Calu3 (cell line): ENCODE measurements at regions not wholly inside any gene's neighbourhood (a gene's known extent, or its start where the extent isn't known, plus 50 kb on each side); places are given as distances from the start of the nearest gene placed in this dataset.

Experiments
- BruUV-seq: library from RNA; stranded (reverse); fragments of 400-500 nt; replicated peaks from 2 replicates; lab custom pipeline; 2021; lab: Mats Ljungman, UMichigan
- CTCF ChIA-PET: fragments of 300-600 bp; sonication (Branson Sonifier 250); formaldehyde crosslinking; loops from one replicate; lab custom pipeline; 2022; ENCODE audit warnings: antibody characterized with exemption; lab: Charles Lee
- DNase-seq: peaks from one replicate; pipeline ENCODE4 v3.0.0; 2022
- H3K27ac Mint-ChIP-seq: one replicate; pipeline ENCODE4 v1.8.0; 2022; ENCODE audit warnings: mixed read lengths; ENCODE audit not compliant: unreplicated experiment
- H3K27me3 Mint-ChIP-seq: one replicate; pipeline ENCODE4 v1.8.0; 2022; ENCODE audit warnings: mixed read lengths; ENCODE audit not compliant: unreplicated experiment
- H3K36me3 Mint-ChIP-seq: one replicate; pipeline ENCODE4 v1.8.0; 2022; ENCODE audit warnings: mild to moderate bottlenecking, moderate library complexity, mixed read lengths; ENCODE audit not compliant: insufficient read depth, unreplicated experiment
- H3K4me1 Mint-ChIP-seq: one replicate; pipeline ENCODE4 v1.8.0; 2022; ENCODE audit warnings: mild to moderate bottlenecking, low read depth, mixed read lengths; ENCODE audit not compliant: unreplicated experiment
- H3K4me3 Mint-ChIP-seq: one replicate; pipeline ENCODE4 v1.8.0; 2022; ENCODE audit warnings: mild to moderate bottlenecking, low read depth, moderate library complexity, mixed read lengths; ENCODE audit not compliant: unreplicated experiment
- H3K9me3 Mint-ChIP-seq: one replicate; pipeline ENCODE4 v1.8.0; 2022; ENCODE audit warnings: low read depth, mixed read lengths; ENCODE audit not compliant: unreplicated experiment
- intact Hi-C: fragments of 100-400 bp; cut with micrococcal nuclease; formaldehyde crosslinking; loops from one replicate; pipeline ENCODE4 v1.10.0; 2022; ENCODE audit not compliant: unreplicated experiment
- TF ChIP-seq, protein P1 (sequence below): fragments of 200-600 bp; IDR thresholded peaks from one replicate; pipeline ENCODE4 v1.8.0; 2022; ENCODE audit warnings: antibody characterized with exemption; ENCODE audit not compliant: unreplicated experiment

DNA sequence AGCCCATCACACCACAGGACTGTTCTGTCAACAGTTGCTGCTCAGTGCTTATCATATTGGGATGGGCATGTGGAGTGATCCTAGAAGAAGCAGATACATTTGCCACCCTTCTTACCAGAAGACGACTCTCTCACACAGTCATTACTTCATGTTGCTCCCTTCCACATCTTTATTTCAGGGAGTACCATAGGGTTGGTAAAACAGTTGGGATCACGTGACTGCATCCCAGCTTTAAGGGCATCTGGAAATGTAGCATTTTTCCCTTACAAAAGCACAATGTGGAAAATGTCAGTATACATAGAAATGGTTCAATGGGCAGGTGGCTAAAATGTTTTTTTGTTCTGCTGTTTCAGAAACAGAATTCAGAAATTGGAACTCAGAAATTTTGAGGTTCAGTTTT is 791.0 kb downstream of the OTOL1 start:
- TF ChIP-seq, protein P1, sequence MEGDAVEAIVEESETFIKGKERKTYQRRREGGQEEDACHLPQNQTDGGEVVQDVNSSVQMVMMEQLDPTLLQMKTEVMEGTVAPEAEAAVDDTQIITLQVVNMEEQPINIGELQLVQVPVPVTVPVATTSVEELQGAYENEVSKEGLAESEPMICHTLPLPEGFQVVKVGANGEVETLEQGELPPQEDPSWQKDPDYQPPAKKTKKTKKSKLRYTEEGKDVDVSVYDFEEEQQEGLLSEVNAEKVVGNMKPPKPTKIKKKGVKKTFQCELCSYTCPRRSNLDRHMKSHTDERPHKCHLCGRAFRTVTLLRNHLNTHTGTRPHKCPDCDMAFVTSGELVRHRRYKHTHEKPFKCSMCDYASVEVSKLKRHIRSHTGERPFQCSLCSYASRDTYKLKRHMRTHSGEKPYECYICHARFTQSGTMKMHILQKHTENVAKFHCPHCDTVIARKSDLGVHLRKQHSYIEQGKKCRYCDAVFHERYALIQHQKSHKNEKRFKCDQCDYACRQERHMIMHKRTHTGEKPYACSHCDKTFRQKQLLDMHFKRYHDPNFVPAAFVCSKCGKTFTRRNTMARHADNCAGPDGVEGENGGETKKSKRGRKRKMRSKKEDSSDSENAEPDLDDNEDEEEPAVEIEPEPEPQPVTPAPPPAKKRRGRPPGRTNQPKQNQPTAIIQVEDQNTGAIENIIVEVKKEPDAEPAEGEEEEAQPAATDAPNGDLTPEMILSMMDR, result no peak
- Mint-ChIP-seq H3K36me3 (no peaks in the 10 kb centered on the region), H3K4me1 (peaks cover 13% of the 10 kb centered on the region), H3K4me3 (no peak overlapping the region), H3K27me3 (no peaks in the 10 kb centered on the region), H3K27ac (no peak overlapping the region), H3K9me3 (no peaks in the 10 kb centered on the region)
- intact Hi-C loops, result loop anchor here (5.0 kb wide), 4 partner anchors 435 to 1665 kb away; no protein-coding TSS in a partner anchor
- no TSS peak for BruUV-seq
- no peak for DNase-seq
- CTCF ChIA-PET, result no interaction called here

- Mint-ChIP-seq H3K9me3 (peaks cover 2% of the 10 kb centered on the region), H3K4me3 (no peak overlapping the region), H3K27ac (no peak overlapping the region), H3K4me1 (peaks cover 39% of the 10 kb centered on the region), H3K36me3 (no peaks in the 10 kb centered on the region), H3K27me3 (no peaks in the 10 kb centered on the region)
- no peak for DNase-seq
- no TSS peak for BruUV-seq
- CTCF ChIA-PET, result interaction anchor here (0.6 kb wide), 1 partner anchor 141 kb away, joined by 3 read pairs; no protein-coding TSS in a partner anchor
- intact Hi-C loops, result loop anchor here (10.0 kb wide), 3 partner anchors 432 to 742 kb away; no protein-coding TSS in a partner anchor
- TF ChIP-seq, protein P1, result no peak
Observed at GRCh38 chr3:162292409-162292808, 795.8 kb downstream of the OTOL1 start.

DNA sequence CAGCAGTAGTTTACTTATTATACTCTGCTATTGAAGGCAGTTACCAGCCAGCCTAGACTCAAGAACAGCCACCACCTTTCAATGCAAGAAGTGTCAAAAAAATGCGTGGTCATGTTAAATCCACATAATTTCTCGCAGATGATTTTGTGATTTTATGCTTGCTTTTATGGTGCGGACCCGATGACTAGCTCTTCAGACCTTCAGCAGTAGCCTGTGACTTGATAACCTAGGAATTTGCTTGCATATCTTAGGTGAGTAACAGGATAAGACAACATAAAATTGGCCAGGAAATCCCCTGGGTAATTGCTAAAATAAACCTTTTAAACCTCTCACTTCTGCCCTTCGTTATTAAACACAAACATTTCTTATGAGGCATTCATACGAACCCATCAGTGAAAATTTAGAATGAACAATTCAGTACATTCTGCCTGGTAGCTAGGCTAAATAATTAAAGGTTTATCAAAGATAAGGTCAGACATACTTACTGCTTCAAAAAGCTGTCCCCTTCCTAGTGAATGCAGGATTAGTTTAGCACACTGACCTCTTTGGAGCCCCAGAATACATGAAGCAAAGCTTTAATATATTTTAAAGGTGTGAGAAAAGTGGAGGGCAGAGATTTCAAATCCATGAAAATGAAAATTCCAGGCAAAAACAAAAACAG is 798.8 kb downstream of the OTOL1 start:
- TF ChIP-seq, protein P1, result no peak
- Mint-ChIP-seq H3K36me3 (no peaks in the 10 kb centered on the region), H3K27ac (peak overlapping the region; percentile 40), H3K27me3 (no peaks in the 10 kb centered on the region), H3K4me1 (peaks cover 41% of the 10 kb centered on the region), H3K4me3 (peak overlapping the region; percentile 11), H3K9me3 (peaks cover 2% of the 10 kb centered on the region)
- intact Hi-C loops, result loop anchor here (5.0 to 10.0 kb wide), 4 partner anchors 197 to 739 kb away; no protein-coding TSS in a partner anchor
- CTCF ChIA-PET, result interaction anchor here (1.2 kb wide), 1 partner anchor 9 kb away, joined by 4 read pairs; no protein-coding TSS in a partner anchor
- DNase-seq, result peak; percentile 47
- BruUV-seq, result no TSS peak

DNA sequence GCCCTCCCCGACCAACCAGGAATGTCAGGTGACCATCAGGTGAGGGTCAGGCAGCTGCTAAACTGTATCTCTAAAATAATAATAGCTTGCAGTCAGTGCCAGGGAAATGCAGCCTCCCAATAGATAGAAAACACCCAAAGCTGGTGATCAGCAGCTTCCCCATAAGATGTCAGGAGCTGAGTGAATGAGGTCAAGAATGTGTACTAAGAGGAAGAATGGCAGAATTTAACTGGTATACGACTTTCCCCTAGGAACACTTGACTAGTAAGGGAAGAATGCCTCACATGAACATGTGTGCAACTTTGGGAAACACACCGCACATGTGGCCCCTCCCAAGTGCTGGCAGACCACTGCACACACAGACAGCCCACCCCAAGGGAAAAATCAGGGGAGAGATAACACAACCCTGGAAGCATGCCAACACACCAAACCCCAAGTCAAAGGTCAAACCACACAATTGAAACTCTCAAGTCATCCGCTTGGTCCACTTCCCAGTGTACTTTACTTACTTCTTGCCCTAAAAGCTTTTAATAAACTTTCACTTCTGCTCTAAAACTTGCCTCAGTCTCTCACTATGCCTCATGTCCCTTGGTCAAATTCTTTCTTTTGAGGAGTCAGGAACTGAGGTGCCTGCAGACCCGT is 806.5 kb downstream of the OTOL1 start:
- no peaks in the 10 kb centered on the region for H3K27me3 Mint-ChIP-seq
- no peaks in the 10 kb centered on the region for H3K36me3 Mint-ChIP-seq
- DNase-seq, result no peak
- TF ChIP-seq, protein P1, result no peak
- H3K9me3 Mint-ChIP-seq, result no peaks in the 10 kb centered on the region
- CTCF ChIA-PET, result no interaction called here
- BruUV-seq, result no TSS peak
- H3K4me3 Mint-ChIP-seq, result no peak overlapping the region
- H3K4me1 Mint-ChIP-seq, result peaks cover 11% of the 10 kb centered on the region
- intact Hi-C loops, result no loop called here
- no peak overlapping the region for H3K27ac Mint-ChIP-seq
